ENCODE measurements at regions not wholly inside any gene's neighbourhood (a gene's known extent, or its start where the extent isn't known, plus 50 kb on each side); places are given as distances from the start of the nearest gene placed in this dataset.

GRCh38 chr10:47077941-47078340 lies 166.7 kb downstream of the PTPN20 start:
- Histone ChIP-seq H3K9ac (ENCODE audit: control insufficient read depth, extremely low read depth, insufficient read depth, low read length) (no peak overlapping the region), H3K4me3 (ENCODE audit: control insufficient read depth in 2 of 3, extremely low read depth in 1 of 3, insufficient read depth in 2 of 3, low read depth in 1 of 3, low read length in 3 of 3) (no peak overlapping the region), H3K9me3 (ENCODE audit: control insufficient read depth, low read depth, low read length) (no peaks in the 10 kb centered on the region), H3K36me3 (ENCODE audit: control insufficient read depth in 2 of 2, extremely low read depth in 1 of 2, insufficient read depth in 2 of 2, low read length in 2 of 2) (no peaks in the 10 kb centered on the region), H3K79me2 (ENCODE audit: control insufficient read depth, insufficient read depth, low read length) (no peaks in the 10 kb centered on the region), H3K4me1 (ENCODE audit: control insufficient read depth, extremely low read depth, insufficient read depth, low read length) (no peaks in the 10 kb centered on the region), H2AFZ (ENCODE audit: control insufficient read depth, low read length) (no peak overlapping the region), H3K27ac (ENCODE audit: control insufficient read depth, insufficient read depth, low read length) (no peak overlapping the region), H3K9me1 (ENCODE audit: control insufficient read depth, extremely low read depth, insufficient read depth, low read length) (no peaks in the 10 kb centered on the region), H4K20me1 (ENCODE audit: control insufficient read depth, extremely low read depth, insufficient read depth, low read length) (no peaks in the 10 kb centered on the region), H3K27me3 (ENCODE audit: control insufficient read depth, extremely low read depth, insufficient read depth, low read length) (peaks cover 3% of the 10 kb centered on the region), H3K4me2 (ENCODE audit: control insufficient read depth, extremely low read depth, insufficient read depth, low read depth, low read length) (no peak overlapping the region)
- DNase-seq (ENCODE audit: low read depth, low spot score) (no peak), FAIRE-seq (no peak)
- TF ChIP-seq CTCF (optimal IDR thresholded peaks at IDR 0.05 in 1 of 3, IDR thresholded peaks at IDR 0.05 in 1 of 3, conservative IDR thresholded peaks at IDR 0.05 in 1 of 3; ENCODE audit: extremely low read depth in 1 of 3, insufficient read depth in 2 of 3, low read length in 3 of 3) (no peak), EZH2 (IDR thresholded peaks at IDR 0.05; ENCODE audit: low read length) (no peak)
- dilution Hi-C loops (cut with MboI; ENCODE audit: extremely low pct_ligation_motif_present, low sequenced_read_pairs): no loop called here

GRCh38 chr10:47078393-47079203 lies 167.4 kb downstream of the PTPN20 start:
- no peak overlapping the region for H3K27ac ChIP-seq (ENCODE audit: control insufficient read depth, insufficient read depth, low read length)
- H3K79me2 ChIP-seq (ENCODE audit: control insufficient read depth, insufficient read depth, low read length): no peaks in the 10 kb centered on the region
- peaks cover 3% of the 10 kb centered on the region for H3K27me3 ChIP-seq (ENCODE audit: control insufficient read depth, extremely low read depth, insufficient read depth, low read length)

GRCh38 chr10:47079204-47079580 lies 168.0 kb downstream of the PTPN20 start:
- no peak overlapping the region for H3K4me3 ChIP-seq (ENCODE audit: control insufficient read depth in 2 of 3, extremely low read depth in 1 of 3, insufficient read depth in 2 of 3, low read depth in 1 of 3, low read length in 3 of 3)
- H3K9me1 ChIP-seq (ENCODE audit: control insufficient read depth, extremely low read depth, insufficient read depth, low read length): no peaks in the 10 kb centered on the region
- no peaks in the 10 kb centered on the region for H3K36me3 ChIP-seq (ENCODE audit: control insufficient read depth in 2 of 2, extremely low read depth in 1 of 2, insufficient read depth in 2 of 2, low read length in 2 of 2)
- dilution Hi-C loops (cut with MboI; ENCODE audit: extremely low pct_ligation_motif_present, low sequenced_read_pairs): no loop called here
- DNase-seq (ENCODE audit: low read depth, low spot score): no peak
- H3K4me1 ChIP-seq (ENCODE audit: control insufficient read depth, extremely low read depth, insufficient read depth, low read length): no peaks in the 10 kb centered on the region
- H2AFZ ChIP-seq (ENCODE audit: control insufficient read depth, low read length): no peak overlapping the region
- H4K20me1 ChIP-seq (ENCODE audit: control insufficient read depth, extremely low read depth, insufficient read depth, low read length): no peaks in the 10 kb centered on the region
- H3K27me3 ChIP-seq (ENCODE audit: control insufficient read depth, extremely low read depth, insufficient read depth, low read length): peaks cover 3% of the 10 kb centered on the region
- H3K9me3 ChIP-seq (ENCODE audit: control insufficient read depth, low read depth, low read length): no peaks in the 10 kb centered on the region
- TF ChIP-seq CTCF (optimal IDR thresholded peaks at IDR 0.05 in 1 of 3, IDR thresholded peaks at IDR 0.05 in 1 of 3, conservative IDR thresholded peaks at IDR 0.05 in 1 of 3; ENCODE audit: extremely low read depth in 1 of 3, insufficient read depth in 2 of 3, low read length in 3 of 3) (no peak), EZH2 (IDR thresholded peaks at IDR 0.05; ENCODE audit: low read length) (no peak)
- no peak overlapping the region for H3K9ac ChIP-seq (ENCODE audit: control insufficient read depth, extremely low read depth, insufficient read depth, low read length)
- no peak for FAIRE-seq
- no peaks in the 10 kb centered on the region for H3K79me2 ChIP-seq (ENCODE audit: control insufficient read depth, insufficient read depth, low read length)
- no peak overlapping the region for H3K27ac ChIP-seq (ENCODE audit: control insufficient read depth, insufficient read depth, low read length)
- no peak overlapping the region for H3K4me2 ChIP-seq (ENCODE audit: control insufficient read depth, extremely low read depth, insufficient read depth, low read depth, low read length)

More at GRCh38 chr10:47078393-47079203, 167.4 kb downstream of the PTPN20 start:
- Histone ChIP-seq H4K20me1 (ENCODE audit: control insufficient read depth, extremely low read depth, insufficient read depth, low read length) (no peaks in the 10 kb centered on the region), H3K9me1 (ENCODE audit: control insufficient read depth, extremely low read depth, insufficient read depth, low read length) (no peaks in the 10 kb centered on the region), H3K9me3 (ENCODE audit: control insufficient read depth, low read depth, low read length) (no peaks in the 10 kb centered on the region), H2AFZ (ENCODE audit: control insufficient read depth, low read length) (no peak overlapping the region), H3K36me3 (ENCODE audit: control insufficient read depth in 2 of 2, extremely low read depth in 1 of 2, insufficient read depth in 2 of 2, low read length in 2 of 2) (no peaks in the 10 kb centered on the region), H3K4me2 (ENCODE audit: control insufficient read depth, extremely low read depth, insufficient read depth, low read depth, low read length) (no peak overlapping the region), H3K4me1 (ENCODE audit: control insufficient read depth, extremely low read depth, insufficient read depth, low read length) (no peaks in the 10 kb centered on the region), H3K9ac (ENCODE audit: control insufficient read depth, extremely low read depth, insufficient read depth, low read length) (no peak overlapping the region), H3K4me3 (ENCODE audit: control insufficient read depth in 2 of 3, extremely low read depth in 1 of 3, insufficient read depth in 2 of 3, low read depth in 1 of 3, low read length in 3 of 3) (no peak overlapping the region)
- DNase-seq (ENCODE audit: low read depth, low spot score): no peak
- no peak for TF ChIP-seq EZH2 (IDR thresholded peaks at IDR 0.05; ENCODE audit: low read length)
- dilution Hi-C loops (cut with MboI; ENCODE audit: extremely low pct_ligation_motif_present, low sequenced_read_pairs): no loop called here
- FAIRE-seq: no peak
